H9 (cell line): ENCODE measurements at regions not wholly inside any gene's neighbourhood (a gene's known extent, or its start where the extent isn't known, plus 50 kb on each side); places are given as distances from the start of the nearest gene placed in this dataset.

Experiments used
- DNase-seq: peaks from one replicate; pipeline ENCODE4 v3.0.0-alpha.2; 2017
- H2AFZ ChIP-seq: one replicate; pipeline ENCODE4 v1.6.1; 2013; ENCODE audit warnings: mild to moderate bottlenecking, low read length, control low read depth, moderate library complexity
- H2AK5ac ChIP-seq: 2 replicates; pipeline ENCODE4 v1.6.1; 2013; ENCODE audit warnings: low read length, control low read depth, mixed read lengths; ENCODE audit not compliant: insufficient read length
- H2BK120ac ChIP-seq: one replicate; pipeline ENCODE4 v1.6.1; 2013; ENCODE audit warnings: low read depth, mild to moderate bottlenecking, low read length, control low read depth, inconsistent platforms; ENCODE audit not compliant: poor library complexity, severe bottlenecking
- H2BK12ac ChIP-seq: 2 replicates; pipeline ENCODE4 v1.6.1; 2013; ENCODE audit warnings: low read length, control low read depth, mixed read lengths, low read depth; ENCODE audit not compliant: insufficient read length
- H2BK15ac ChIP-seq: 2 replicates; pipeline ENCODE4 v1.6.1; 2013; ENCODE audit warnings: low read depth, low read length, control low read depth
- H2BK20ac ChIP-seq: one replicate; pipeline ENCODE4 v1.6.1; 2013; ENCODE audit warnings: low read depth, mild to moderate bottlenecking, low read length, control low read depth, inconsistent platforms; ENCODE audit not compliant: poor library complexity, severe bottlenecking
- H2BK5ac ChIP-seq: 2 replicates; pipeline ENCODE4 v1.6.1; 2013; ENCODE audit warnings: low read length, control low read depth, mixed read lengths; ENCODE audit not compliant: insufficient read length
- H3K14ac ChIP-seq: 2 replicates; pipeline ENCODE4 v1.6.1; 2013; ENCODE audit warnings: low read length, control low read depth; ENCODE audit not compliant: insufficient read depth
- H3K18ac ChIP-seq: 2 replicates; pipeline ENCODE4 v1.6.1; 2013; ENCODE audit warnings: low read depth, mild to moderate bottlenecking, mixed read lengths, low read length, control low read depth; ENCODE audit not compliant: insufficient read length
- H3K23ac ChIP-seq: 2 replicates; pipeline ENCODE4 v1.6.1; 2013; ENCODE audit warnings: low read length, control low read depth, mixed read lengths, low read depth; ENCODE audit not compliant: insufficient read length
- H3K23me2 ChIP-seq: 2 replicates; pipeline ENCODE4 v1.6.1; 2013; ENCODE audit warnings: low read depth, mild to moderate bottlenecking, mixed read lengths, low read length, control low read depth; ENCODE audit not compliant: insufficient read length, poor library complexity, severe bottlenecking
- H3K27ac ChIP-seq: 2 replicates; pipeline ENCODE4 v1.5.1; 2013; ENCODE audit warnings: low read length, control low read depth, mixed read lengths, low read depth; ENCODE audit not compliant: insufficient read length
- H3K27me3 ChIP-seq: 2 replicates; pipeline ENCODE4 v1.6.1; 2013; ENCODE audit warnings: low read length, control low read depth, inconsistent platforms; ENCODE audit not compliant: insufficient read depth
- H3K4ac ChIP-seq: 2 replicates; pipeline ENCODE4 v1.6.1; 2013; ENCODE audit warnings: low read depth, mild to moderate bottlenecking, control low read depth, inconsistent platforms, low read length, moderate library complexity
- H3K4me1 ChIP-seq: 2 replicates; pipeline ENCODE4 v1.6.1; 2013; ENCODE audit warnings: low read length, control low read depth, inconsistent platforms; ENCODE audit not compliant: insufficient read depth
- H3K4me2 ChIP-seq: 2 replicates; pipeline ENCODE4 v1.6.1; 2013; ENCODE audit warnings: low read length, control low read depth, mixed read lengths; ENCODE audit not compliant: insufficient read length, insufficient read depth
- H3K56ac ChIP-seq: 2 replicates; pipeline ENCODE4 v1.6.1; 2013; ENCODE audit warnings: low read depth, mild to moderate bottlenecking, mixed read lengths, low read length, control low read depth; ENCODE audit not compliant: insufficient read length
- H3K79me1 ChIP-seq: 2 replicates; pipeline ENCODE4 v1.6.1; 2013; ENCODE audit warnings: low read depth, mild to moderate bottlenecking, moderate library complexity, low read length, control low read depth, inconsistent platforms; ENCODE audit not compliant: insufficient read depth, poor library complexity, severe bottlenecking
- H3K79me2 ChIP-seq: 2 replicates; pipeline ENCODE4 v1.6.1; 2013; ENCODE audit warnings: low read length, control low read depth, inconsistent platforms; ENCODE audit not compliant: insufficient read depth
- H3K9ac ChIP-seq: 2 replicates; pipeline ENCODE4 v1.6.1; 2013; ENCODE audit warnings: low read length, control low read depth, mixed read lengths; ENCODE audit not compliant: insufficient read length; ENCODE audit errors: extremely low read depth
- H3K9me3 ChIP-seq: one replicate; pipeline ENCODE4 v1.6.1; 2013; ENCODE audit warnings: low read depth, low read length, inconsistent platforms; ENCODE audit not compliant: control insufficient read depth
- H3T11ph ChIP-seq: one replicate; pipeline ENCODE4 v1.6.1; 2013; ENCODE audit warnings: mild to moderate bottlenecking, low read length, control low read depth, inconsistent platforms
- H4K20me1 ChIP-seq: one replicate; pipeline ENCODE4 v1.6.1; 2013; ENCODE audit not compliant: control insufficient read depth, insufficient read length, insufficient read depth
- H4K5ac ChIP-seq: 2 replicates; pipeline ENCODE4 v1.6.1; 2013; ENCODE audit warnings: low read depth, mild to moderate bottlenecking, mixed read lengths, low read length, control low read depth; ENCODE audit not compliant: insufficient read length
- H4K8ac ChIP-seq: replicated peaks from 2 replicates; pipeline ENCODE4 v1.6.1; 2013; ENCODE audit warnings: low read length, control low read depth, mixed read lengths, low read depth; ENCODE audit not compliant: insufficient read length
- H4K91ac ChIP-seq: 2 replicates; pipeline ENCODE4 v1.6.1; 2013; ENCODE audit warnings: low read depth, mild to moderate bottlenecking, moderate library complexity, mixed read lengths, low read length, control low read depth; ENCODE audit not compliant: insufficient read length
- H3K27ac Mint-ChIP-seq, 3 experiments: 2 replicates in 2 of 3; 3 replicates in 1 of 3; pipeline ENCODE4 v1.8.0; 2020 to 2021; ENCODE audit warnings: mixed read lengths in 3 of 3, mild to moderate bottlenecking in 1 of 3, moderate library complexity in 1 of 3
- H3K27me3 Mint-ChIP-seq: 2 replicates; pipeline ENCODE4 v1.8.0; 2021; ENCODE audit warnings: low read depth, mild to moderate bottlenecking, moderate library complexity, mixed read lengths
- H3K36me3 Mint-ChIP-seq, 3 experiments: 2 replicates in 2 of 3; 3 replicates in 1 of 3; pipeline ENCODE4 v1.8.0; 2020 to 2021; ENCODE audit warnings: low read depth in 3 of 3, mixed read lengths in 3 of 3; ENCODE audit not compliant: insufficient read depth in 1 of 3
- H3K4me1 Mint-ChIP-seq, 2 experiments: 2 replicates each; pipeline ENCODE4 v1.8.0; 2020; ENCODE audit warnings: mixed read lengths in 2 of 2
- H3K4me3 Mint-ChIP-seq, 2 experiments: 2 replicates in 1 of 2; 3 replicates in 1 of 2; pipeline ENCODE4 v1.8.0; 2020 to 2021; ENCODE audit warnings: mild to moderate bottlenecking in 2 of 2, mixed read lengths in 2 of 2, moderate library complexity in 1 of 2
- H3K9me3 Mint-ChIP-seq, 2 experiments: 2 replicates in 1 of 2; 3 replicates in 1 of 2; pipeline ENCODE4 v1.8.0; 2020; ENCODE audit warnings: mild to moderate bottlenecking in 2 of 2, mixed read lengths in 2 of 2, moderate library complexity in 1 of 2
- CTCF ChIP-seq: fragments of 200-600 bp; sonication (generic); conservative IDR thresholded peaks from 3 replicates; pipeline ENCODE4 v1.8.0; 2021; ENCODE audit warnings: antibody characterized with exemption, mild to moderate bottlenecking
- WGBS: extraction: QIAGEN DNeasy Blood & Tissue Kit; methylation state at CpG from one replicate; pipeline ENCODE4 v1.1.7; 2013; ENCODE audit warnings: missing lambda C conversion rate, low lambda C conversion rate, mixed read lengths; ENCODE audit not compliant: insufficient read length; ENCODE audit errors: extremely low coverage; 5-methylcytosine and 5-hydroxymethylcytosine counted together

DNA sequence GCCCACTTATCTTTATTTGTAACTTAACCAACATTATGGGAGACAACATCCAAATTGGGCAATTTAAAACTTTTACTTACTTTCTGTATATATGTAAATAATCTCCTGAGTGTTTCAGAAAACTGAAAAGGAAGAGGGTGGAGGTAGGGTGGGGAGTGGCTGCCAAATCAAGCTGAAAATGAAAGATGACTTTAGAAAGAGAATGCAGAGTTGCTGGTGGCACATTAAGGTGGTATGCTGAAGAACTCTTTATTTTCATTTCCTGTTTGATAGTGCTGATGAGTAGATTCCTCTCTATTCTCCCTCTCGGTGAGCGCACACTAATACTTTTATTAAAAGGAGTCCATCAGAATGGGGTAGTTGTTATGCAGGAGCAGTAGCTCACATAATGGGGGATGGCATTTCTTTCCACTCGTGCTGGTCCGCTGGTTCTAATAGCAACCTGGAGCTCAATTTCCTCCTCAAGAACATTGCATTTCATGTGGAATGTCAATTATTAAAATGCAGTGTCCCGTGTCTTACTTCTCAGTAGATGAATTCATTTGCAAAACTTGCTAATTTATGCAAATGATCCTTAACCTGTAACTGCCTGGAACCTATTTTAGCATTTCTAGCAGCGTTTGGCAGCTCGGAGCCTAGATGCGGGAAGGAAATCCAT is 466.9 kb upstream of the HNRNPA3 start:
- no peaks in the 10 kb centered on the region for H3K79me2 ChIP-seq
- H2AFZ ChIP-seq = no peak overlapping the region
- peaks cover 0 to 4% (median 0%) of the 10 kb centered on the region in 3 experiments; a peak in 3 of 7 replicates for H3K36me3 Mint-ChIP-seq
- peak overlapping the region in 1 of 2 experiments; percentile 72; a peak in 3 of 5 replicates for H3K4me3 Mint-ChIP-seq
- TF ChIP-seq CTCF = no peak; the same call in 2 of the 3 replicates
- no peak overlapping the region for H3K9ac ChIP-seq
- peak overlapping the region; percentile 89 for H3K27ac ChIP-seq
- no peak overlapping the region for H2BK15ac ChIP-seq
- no peaks in the 10 kb centered on the region for H3K9me3 Mint-ChIP-seq
- H3K4me1 ChIP-seq = peaks cover 13% of the 10 kb centered on the region
- H3K23me2 ChIP-seq = no peaks in the 10 kb centered on the region
- H2BK20ac ChIP-seq = no peak overlapping the region
- H3K23ac ChIP-seq = no peak overlapping the region
- H3K79me1 ChIP-seq = no peaks in the 10 kb centered on the region
- no peaks in the 10 kb centered on the region for H3K9me3 ChIP-seq
- no peak overlapping the region for H3K14ac ChIP-seq
- no peaks in the 10 kb centered on the region for H3K27me3 ChIP-seq
- H3K27me3 Mint-ChIP-seq = no peaks in the 10 kb centered on the region; the same call in 1 of the 2 replicates
- DNase-seq = no peak
- no peak overlapping the region for H2BK5ac ChIP-seq
- no CpG with 5 or more reads among the region's 8 CpGs for WGBS
- H4K20me1 ChIP-seq = no peaks in the 10 kb centered on the region
- H2AK5ac ChIP-seq = no peak overlapping the region
- H2BK12ac ChIP-seq = no peak overlapping the region
- H4K8ac ChIP-seq = no peak overlapping the region
- no peak overlapping the region for H3K56ac ChIP-seq
- H3K27ac Mint-ChIP-seq = peak overlapping the region in 2 of 3 experiments; percentile 95 to 98; a peak in 5 of 7 replicates
- peaks cover 46% of the 10 kb centered on the region in 2 experiments for H3K4me1 Mint-ChIP-seq
- no peak overlapping the region for H3T11ph ChIP-seq
- H4K91ac ChIP-seq = no peak overlapping the region
- no peak overlapping the region for H4K5ac ChIP-seq
- H3K4ac ChIP-seq = no peak overlapping the region
- H3K4me2 ChIP-seq = peak overlapping the region; percentile 40
- H3K18ac ChIP-seq = no peak overlapping the region
- no peak overlapping the region for H2BK120ac ChIP-seq
